ENCODE measurements at regions not wholly inside any gene's neighbourhood (a gene's known extent, or its start where the extent isn't known, plus 50 kb on each side); places are given as distances from the start of the nearest gene placed in this dataset.
"Not testable (repeated sequence)": the region's sequence is repeated elsewhere in the genome, so short reads cannot be mapped to it uniquely, and the experiment has no call there.

DNA sequence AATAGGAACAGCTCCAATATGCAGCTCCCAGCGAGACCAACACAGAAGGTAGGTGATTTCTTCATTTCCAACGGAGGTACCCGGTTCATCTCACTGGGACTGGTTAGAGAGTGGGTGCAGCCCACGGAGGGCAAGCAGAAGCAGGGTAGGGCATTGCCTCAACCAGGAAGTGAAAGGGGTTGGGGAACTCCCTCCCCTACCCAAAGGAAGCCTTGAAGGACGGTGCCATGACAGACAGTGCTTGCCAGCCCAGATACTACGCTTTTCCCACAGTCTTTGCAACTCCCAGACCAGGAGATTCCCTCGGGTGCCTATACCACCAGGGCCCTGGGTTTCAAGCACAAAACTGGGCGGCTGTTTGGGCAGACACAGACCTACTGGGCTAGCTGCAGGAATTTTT is 576.9 kb upstream of the NECTIN3 start:
- no peak for DNase-seq

DNA sequence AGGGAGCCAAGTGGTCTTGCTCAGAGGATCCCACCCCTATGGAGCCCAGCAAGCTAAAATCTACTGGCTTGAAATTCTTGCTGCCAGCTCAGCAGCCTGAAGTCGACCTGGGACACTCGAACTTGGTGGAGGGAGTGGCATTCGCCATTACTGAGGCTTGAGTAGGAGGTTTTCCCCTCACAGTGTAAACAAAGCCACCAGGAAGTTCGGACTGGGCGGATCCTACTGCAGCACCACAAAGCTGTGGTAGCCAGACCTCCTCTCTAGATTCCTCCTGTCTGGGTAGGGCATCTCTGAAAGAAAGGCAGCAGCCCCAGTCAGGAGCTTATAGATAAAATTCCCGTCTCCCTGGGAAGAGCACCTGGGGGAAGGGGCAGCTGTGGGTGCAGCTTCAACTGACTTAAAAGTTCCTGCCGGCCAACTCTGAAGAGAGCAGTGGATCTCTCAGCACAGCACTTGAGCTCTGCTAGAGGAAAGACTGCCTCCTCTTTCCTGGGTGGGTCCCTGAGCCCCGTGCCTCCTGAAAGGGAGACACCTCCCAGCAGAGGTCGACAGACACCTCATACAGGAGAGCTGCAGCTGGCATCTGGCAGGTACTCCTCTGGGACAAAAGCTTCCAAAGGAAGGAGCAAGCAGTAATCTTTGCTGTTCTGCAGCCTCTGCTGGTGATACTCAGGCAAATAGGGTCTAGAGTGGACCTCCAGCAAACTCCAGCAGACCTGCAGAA is 576.3 kb upstream of the NECTIN3 start:
- DNase-seq = no peak

GRCh38 chr3:110504401-110504800 is 567.2 kb upstream of the NECTIN3 start:
- DNase-seq = no peak

- DNase-seq = no peak
These were observed 566.7 kb upstream of the NECTIN3 start for GRCh38 chr3:110504901-110505300.

DNA sequence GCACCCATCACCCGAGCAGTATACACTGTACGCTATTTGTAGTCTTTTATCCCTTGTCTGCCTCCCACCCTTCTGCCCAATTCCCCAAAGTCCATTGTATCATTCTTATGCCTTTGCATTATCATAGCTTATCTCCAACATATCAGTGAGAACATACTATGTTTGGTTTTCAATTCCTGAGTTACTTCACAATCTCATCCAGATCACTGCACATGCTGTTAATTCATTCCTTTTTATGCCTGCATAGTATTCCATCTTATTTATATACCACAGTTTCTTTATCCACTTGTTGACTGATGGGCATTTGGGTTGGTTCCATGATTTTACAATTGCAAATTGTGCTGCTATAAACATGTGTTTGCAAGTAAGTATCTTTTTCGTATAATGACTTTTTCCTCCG is 564.7 kb upstream of the NECTIN3 start:
- no peak for DNase-seq

GRCh38 chr3:110507570-110507969 is 564.0 kb upstream of the NECTIN3 start:
- DNase-seq = not testable (repeated sequence)

DNA sequence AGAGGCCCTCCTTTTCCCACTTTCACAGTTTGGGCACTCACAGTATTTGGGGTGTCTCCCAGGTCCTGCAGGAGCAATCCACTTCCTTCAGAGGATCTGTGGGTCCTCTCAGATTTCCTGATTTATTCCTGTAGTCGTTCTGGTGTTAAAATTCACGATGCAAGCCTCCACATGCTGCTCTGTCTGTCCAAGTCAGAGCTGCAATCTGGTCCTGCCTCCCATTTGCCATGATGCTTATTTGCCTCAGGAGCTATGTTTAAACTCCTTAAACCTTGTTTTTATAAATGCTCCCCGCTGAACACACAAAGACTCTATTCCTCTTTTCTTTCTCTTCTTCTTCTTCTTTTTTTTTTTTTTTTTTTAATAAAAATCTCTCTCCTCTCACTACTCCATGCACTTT is 558.7 kb upstream of the NECTIN3 start:
- DNase-seq = no peak

- no peak for DNase-seq
These were observed 553.6 kb upstream of the NECTIN3 start for GRCh38 chr3:110518031-110518430.

DNA sequence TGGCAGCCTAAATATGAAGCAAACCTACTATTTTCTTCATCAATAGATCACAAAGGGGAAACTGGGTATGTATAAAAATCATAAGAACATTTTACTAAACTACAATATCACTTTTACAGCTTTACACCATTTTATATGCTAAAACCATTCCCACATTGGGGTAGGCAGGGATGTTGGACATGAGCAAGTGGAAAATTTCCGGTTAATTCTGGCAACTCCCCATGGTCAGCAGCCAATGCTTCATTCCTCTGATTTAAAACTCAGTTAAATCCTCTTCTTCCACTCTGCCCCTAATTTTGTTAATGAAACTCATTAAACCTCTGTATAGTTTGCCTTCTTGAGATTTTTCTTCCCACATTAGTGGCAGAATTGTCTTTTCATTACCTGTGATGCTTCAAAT is 552.5 kb upstream of the NECTIN3 start:
- DNase-seq = no peak

GRCh38 chr3:110521019-110521418 is 550.6 kb upstream of the NECTIN3 start:
- no peak for DNase-seq

- not testable (repeated sequence) for DNase-seq
These were observed 546.0 kb upstream of the NECTIN3 start for GRCh38 chr3:110525558-110526064.

DNA sequence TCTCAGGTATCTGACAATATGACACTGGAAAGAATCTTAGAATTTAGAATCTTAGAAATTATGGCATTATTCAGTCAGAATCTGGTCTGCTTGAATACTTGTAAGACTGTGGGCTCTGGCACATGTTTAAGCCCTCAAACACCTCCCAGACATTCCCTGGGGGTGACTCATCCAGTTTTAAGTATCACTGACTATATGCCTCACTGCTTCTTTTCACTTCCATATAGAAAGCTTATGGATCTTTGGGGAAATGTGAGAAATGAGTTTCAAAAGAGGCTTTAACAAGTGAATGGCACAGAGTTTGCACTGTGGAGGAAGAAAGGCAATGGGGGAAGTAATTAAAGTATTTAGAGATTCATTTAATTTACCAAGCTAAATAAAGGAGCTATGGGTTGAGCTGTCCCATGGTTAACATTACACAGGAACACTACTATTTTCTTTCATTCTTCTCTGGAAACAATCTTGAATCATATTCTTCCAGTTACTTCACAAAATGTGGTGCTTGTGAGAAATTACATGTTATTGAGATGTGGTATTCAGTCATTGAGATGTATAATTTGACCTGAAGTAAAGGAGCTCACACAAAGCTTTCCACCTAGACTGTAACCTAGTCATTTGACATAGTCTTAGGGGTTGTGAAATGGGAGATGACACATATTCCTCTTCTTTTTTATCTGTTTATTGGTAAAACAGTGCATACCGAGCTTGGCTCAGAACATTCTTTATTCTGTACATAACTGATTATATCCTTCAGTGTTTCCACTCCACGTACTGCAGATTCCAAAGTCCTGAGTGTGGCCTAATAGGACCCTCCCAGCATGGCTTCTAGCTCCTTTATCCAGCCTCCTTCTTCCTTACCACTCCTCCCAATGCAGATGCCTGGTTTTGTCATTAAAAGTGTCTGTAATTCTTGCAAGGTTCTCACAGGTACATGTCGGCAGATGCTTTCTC is 544.6 kb upstream of the NECTIN3 start:
- DNase-seq = no peak

DNA sequence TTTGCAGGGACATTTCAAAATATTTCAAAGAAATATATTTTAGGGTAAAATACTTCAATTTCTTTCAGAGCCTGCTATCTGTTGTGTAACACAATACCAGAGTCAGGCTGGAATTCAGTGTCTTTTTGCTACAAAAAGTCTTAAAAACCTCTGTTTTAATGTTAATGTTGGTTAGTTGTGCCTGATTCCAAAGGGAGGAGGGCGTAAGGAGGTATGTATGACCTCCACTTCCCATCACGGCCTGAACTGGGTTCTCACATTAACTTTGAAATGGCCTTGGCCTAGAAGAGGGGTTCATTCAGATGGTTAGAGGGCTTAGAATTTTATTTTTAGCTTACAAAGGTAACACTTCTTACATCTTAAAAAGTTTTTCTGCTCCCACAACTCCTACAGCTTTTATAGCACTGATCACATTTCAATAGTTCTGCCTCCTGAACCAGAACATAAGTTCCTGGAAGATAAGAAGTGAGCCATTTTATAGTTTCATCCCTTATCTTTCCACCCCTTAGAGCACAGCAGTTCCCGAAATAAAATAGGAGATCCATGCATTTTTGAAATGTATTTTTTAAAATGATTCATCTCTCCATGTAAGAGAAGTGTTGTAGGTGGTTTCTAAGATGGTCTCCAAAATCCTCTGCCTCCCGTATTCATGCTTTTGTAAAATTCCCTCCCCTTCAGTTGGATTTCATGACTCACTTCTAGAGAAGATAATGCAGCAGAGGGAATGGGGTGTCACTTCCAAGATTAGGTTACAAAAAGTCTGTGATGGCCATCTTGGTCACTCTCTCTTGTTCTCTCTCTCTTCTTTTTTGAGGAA is 543.1 kb upstream of the NECTIN3 start:
- DNase-seq = no peak

GRCh38 chr3:110530902-110531301 is 540.7 kb upstream of the NECTIN3 start:
- no peak for DNase-seq

GRCh38 chr3:110533089-110533488 is 538.5 kb upstream of the NECTIN3 start:
- no peak for DNase-seq

DNA sequence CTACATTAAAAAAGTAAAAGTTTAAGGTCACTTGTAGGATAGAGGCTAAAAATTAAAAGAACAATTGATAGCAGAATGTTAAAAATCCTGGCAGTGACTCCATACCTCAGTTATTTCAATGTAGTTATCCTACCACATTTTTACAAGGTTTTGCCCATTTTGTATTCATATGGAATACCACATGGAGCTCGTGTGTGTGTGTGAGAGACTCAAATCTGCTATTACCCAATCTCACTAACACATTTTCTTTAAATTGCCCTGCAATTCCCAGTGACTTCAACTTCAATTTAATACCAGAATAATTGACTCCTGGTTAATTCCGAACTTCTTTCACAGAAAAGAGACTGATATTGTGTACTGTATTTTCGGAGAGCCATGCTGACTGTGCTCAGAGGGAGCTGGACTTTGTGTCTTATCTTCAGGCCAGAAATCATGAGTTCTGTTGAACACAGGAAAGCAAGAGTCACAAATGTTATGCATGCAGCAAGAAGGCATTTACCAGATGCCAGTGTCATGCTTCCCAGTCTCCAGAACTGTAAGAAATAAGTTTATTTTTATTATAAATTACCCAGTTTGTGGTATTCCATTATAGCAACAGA is 529.0 kb upstream of the NECTIN3 start:
- no peak for DNase-seq

DNA sequence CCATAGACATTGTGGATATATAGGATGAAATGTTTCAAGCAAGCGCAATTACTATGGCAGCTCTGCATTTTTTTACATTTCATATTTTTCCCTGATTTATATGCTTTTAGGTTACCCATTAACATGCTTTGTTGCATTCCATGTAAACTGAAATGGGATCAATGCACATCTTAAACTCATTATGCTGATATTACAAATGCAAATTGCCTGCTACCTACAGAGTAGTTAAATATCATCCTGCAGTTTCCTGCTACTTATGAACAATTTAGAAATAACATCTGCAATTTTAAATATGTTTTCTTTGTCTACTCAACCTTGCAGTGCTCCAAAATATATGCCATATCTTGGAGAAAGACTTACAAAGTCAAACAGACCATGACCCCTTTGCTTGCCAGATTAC is 526.9 kb upstream of the NECTIN3 start:
- no peak for DNase-seq

DNA sequence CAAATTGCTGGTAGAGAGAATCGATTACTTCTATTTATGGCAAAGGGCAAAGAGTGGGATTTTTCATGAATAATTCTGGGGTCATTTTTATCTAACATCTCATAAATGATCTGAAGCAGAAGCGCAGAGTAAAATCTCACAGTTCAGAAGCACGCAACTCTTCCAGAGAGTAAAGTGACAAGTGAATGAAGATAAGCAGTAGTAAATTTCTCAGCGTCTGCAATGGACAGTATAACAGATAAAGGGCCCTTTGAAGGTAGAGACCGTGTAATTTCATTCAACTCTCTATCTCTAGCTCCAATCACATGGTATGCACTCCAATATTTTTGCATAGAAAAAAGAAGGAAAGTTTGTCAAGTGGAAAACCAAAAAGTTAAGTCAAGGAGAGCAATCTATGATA is 521.1 kb upstream of the NECTIN3 start:
- no peak for DNase-seq

- no peak for DNase-seq
These were observed 509.0 kb upstream of the NECTIN3 start for GRCh38 chr3:110562621-110563020.

GRCh38 chr3:110564674-110565073 is 506.9 kb upstream of the NECTIN3 start:
- DNase-seq = no peak

- no peak for DNase-seq
These were observed 504.6 kb upstream of the NECTIN3 start for GRCh38 chr3:110567029-110567428.

DNA sequence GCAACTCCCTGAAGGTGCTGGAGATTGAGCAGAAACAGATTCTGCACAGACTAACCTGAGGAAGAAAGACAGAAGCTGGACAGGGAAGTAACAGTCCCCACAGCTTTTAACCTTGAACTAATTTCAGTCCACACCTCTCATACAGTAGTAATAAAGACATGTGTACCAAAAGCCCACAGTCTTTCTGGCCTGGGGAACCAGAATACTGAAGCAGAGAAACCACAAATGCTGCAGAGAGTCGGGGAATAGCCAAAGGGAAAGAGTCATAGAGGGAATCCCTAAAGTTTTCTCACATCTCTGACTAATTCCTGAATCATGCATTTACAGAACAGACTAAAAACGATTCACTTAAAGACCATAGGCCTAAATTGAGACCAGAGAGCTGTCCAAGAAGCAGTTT is 503.4 kb upstream of the NECTIN3 start:
- no peak for DNase-seq

- no peak for DNase-seq
These were observed 502.5 kb upstream of the NECTIN3 start for GRCh38 chr3:110569073-110569472.

Measured in suppressor macrophage treated with lipopolysaccharide for 1 hour (primary cell).